ENCODE measurements at regions not wholly inside any gene's neighbourhood (a gene's known extent, or its start where the extent isn't known, plus 50 kb on each side); places are given as distances from the start of the nearest gene placed in this dataset.

- no peak for TF ChIP-seq NRF1 (IDR thresholded peaks at IDR 0.05; ENCODE audit: low read depth, low read length)
- H3K4me1 ChIP-seq (replicated peaks in 1 of 4; ENCODE audit: control insufficient read depth in 3 of 4, insufficient read depth in 4 of 4, low read length in 3 of 4): no peaks in the 10 kb centered on the region; a peak in 1 of 7 replicates
- H3K9me3 ChIP-seq (ENCODE audit: insufficient read depth in 2 of 2, low read depth in 1 of 2, low read length in 1 of 2): no peaks in the 10 kb centered on the region
- H3K56ac ChIP-seq (replicated peaks; ENCODE audit: insufficient read length, low read depth, low read length): no peak overlapping the region
- H3K18ac ChIP-seq (ENCODE audit: extremely low read depth, low read length): no peak overlapping the region
- no peak overlapping the region for H4K8ac ChIP-seq (ENCODE audit: extremely low read depth, insufficient read depth, low read length)
- no peak overlapping the region for H3K23ac ChIP-seq (ENCODE audit: insufficient read length)
- no peak overlapping the region for H2BK120ac ChIP-seq (replicated peaks; ENCODE audit: low read depth, low read length)
- DNase-seq (ENCODE audit: low read depth in 1 of 2, low spot score in 2 of 2) (no peak), FAIRE-seq (no peak)
- H3K4me2 ChIP-seq (ENCODE audit: insufficient read depth in 1 of 2, low read depth in 2 of 2, low read length in 2 of 2): no peak overlapping the region
- H3K23me2 ChIP-seq (ENCODE audit: low read depth, low read length): no peaks in the 10 kb centered on the region
- no peak overlapping the region for H3K14ac ChIP-seq (ENCODE audit: insufficient read length)
- H4K5ac ChIP-seq (ENCODE audit: insufficient read length, low read depth, low read length): no peak overlapping the region
- H2AK5ac ChIP-seq (ENCODE audit: low read depth, low read length): no peak overlapping the region
- H3K79me1 ChIP-seq (ENCODE audit: low read depth, low read length): no peaks in the 10 kb centered on the region
- H2BK15ac ChIP-seq (ENCODE audit: low read length): no peak overlapping the region
- no peak overlapping the region for H4K91ac ChIP-seq (replicated peaks; ENCODE audit: insufficient read length, low read length)
- H3K4ac ChIP-seq (replicated peaks; ENCODE audit: insufficient read length, low read depth, low read length): no peak overlapping the region
- no peak overlapping the region for H2BK12ac ChIP-seq (ENCODE audit: low read depth, low read length)
- no peaks in the 10 kb centered on the region for H3K36me3 ChIP-seq (ENCODE audit: control insufficient read depth in 2 of 4, insufficient read depth in 4 of 4, low read length in 3 of 4)
- H2BK20ac ChIP-seq (ENCODE audit: low read length): no peak overlapping the region
- H3K27me3 ChIP-seq (replicated peaks in 1 of 4; ENCODE audit: control insufficient read depth in 3 of 4, extremely low read depth in 1 of 4, insufficient read depth in 3 of 4, low read length in 3 of 4): peaks cover 0 to 2% (median 0%) of the 10 kb centered on the region in 4 experiments; a peak in 1 of 7 replicates
- ChIA-PET CTCF (ENCODE audit: partially characterized antibody) (interaction anchor here (0.6 to 1.6 kb wide), 5 partner anchors 9 to 228 kb away, joined by 3 to 4 read pairs (median 4); no protein-coding TSS in a partner anchor), POLR2A (ENCODE audit: partially characterized antibody) (interaction anchor here (0.8 kb wide), 1 partner anchor 12 kb away, joined by 3 read pairs; no protein-coding TSS in a partner anchor)
- H2BK5ac ChIP-seq (ENCODE audit: low read depth, low read length): no peak overlapping the region
- H2AFZ ChIP-seq (ENCODE audit: low read length): no peak overlapping the region
- H3K27ac ChIP-seq (ENCODE audit: low read depth, low read length): no peak overlapping the region
- no peaks in the 10 kb centered on the region for H3K79me2 ChIP-seq (ENCODE audit: control insufficient read depth in 1 of 2, insufficient read depth in 2 of 2, low read length in 2 of 2)
- no peaks in the 10 kb centered on the region for H4K20me1 ChIP-seq (replicated peaks in 1 of 2; ENCODE audit: control insufficient read depth in 1 of 2, insufficient read depth in 2 of 2, low read length in 2 of 2)
- H3K9ac ChIP-seq (replicated peaks in 1 of 4; ENCODE audit: extremely low read depth in 1 of 4, low read depth in 3 of 4, low read length in 3 of 4): no peak overlapping the region
- H3K4me3 ChIP-seq (ENCODE audit: extremely low read depth in 1 of 4, insufficient read depth in 2 of 4, low read depth in 3 of 4, low read length in 4 of 4): no peak overlapping the region
- 96% methylated on average over 3 of the region's 3 CpGs; no CpG with 5 or more reads in 1 of the 2 experiments for WGBS, 2 experiments (ENCODE audit: extremely low coverage in 1 of 2, insufficient coverage in 1 of 2, insufficient read length in 1 of 2, insufficient replicate concordance in 2 of 2, low coverage in 1 of 2, low lambda C conversion rate in 2 of 2, missing lambda C conversion rate in 1 of 2)
These were observed 197.8 kb upstream of the ZNF618 start for GRCh38 chr9:113678119-113678858.
